ENCODE measurements at regions not wholly inside any gene's neighbourhood (a gene's known extent, or its start where the extent isn't known, plus 50 kb on each side); places are given as distances from the start of the nearest gene placed in this dataset.

- TF ChIP-seq MAX (IDR thresholded peaks at IDR 0.05; ENCODE audit: low read depth) (no peak), MXI1 (IDR thresholded peaks at IDR 0.05; ENCODE audit: low read depth, low read length) (no peak), JUND (IDR thresholded peaks at IDR 0.05) (no peak), CTCF (IDR thresholded peaks at IDR 0.05) (no peak), USF2 (IDR thresholded peaks at IDR 0.05; ENCODE audit: borderline replicate concordance, low read depth, low read length) (no peak), GABPA (IDR thresholded peaks at IDR 0.05; ENCODE audit: low read depth) (no peak), TCF12 (IDR thresholded peaks at IDR 0.05) (no peak), USF1 (IDR thresholded peaks at IDR 0.05; ENCODE audit: borderline replicate concordance, low read depth) (no peak)
Observed at GRCh38 chr4:98816816-98817215, 112.1 kb downstream of the EIF4E start.

Data from SK-N-SH (cell line).